Mesothelial cell of epicardium (in vitro differentiated cells): ENCODE measurements at regions not wholly inside any gene's neighbourhood (a gene's known extent, or its start where the extent isn't known, plus 50 kb on each side); places are given as distances from the start of the nearest gene placed in this dataset.

ENCODE experiments used
- DNase-seq, 2 experiments: peaks; one replicate each; pipeline ENCODE4 v3.0.0; 2021; ENCODE audit warnings: low spot score in 2 of 2; ENCODE audit not compliant: unreplicated experiment in 2 of 2
- H3K27ac Mint-ChIP-seq: 2 replicates; pipeline ENCODE4 v1.8.0; 2021; ENCODE audit warnings: mixed read lengths
- H3K27me3 Mint-ChIP-seq: 2 replicates; pipeline ENCODE4 v1.8.0; 2021; ENCODE audit warnings: low read depth, mixed read lengths
- H3K36me3 Mint-ChIP-seq: 2 replicates; pipeline ENCODE4 v1.8.0; 2021; ENCODE audit warnings: mixed read lengths
- H3K4me1 Mint-ChIP-seq: 2 replicates; pipeline ENCODE4 v1.8.0; 2021; ENCODE audit warnings: mixed read lengths
- H3K4me3 Mint-ChIP-seq: 2 replicates; pipeline ENCODE4 v1.8.0; 2021; ENCODE audit warnings: mild to moderate bottlenecking, moderate library complexity, mixed read lengths
- H3K9me3 Mint-ChIP-seq: 2 replicates; pipeline ENCODE4 v1.8.0; 2021; ENCODE audit warnings: mixed read lengths
- CTCF ChIP-seq: fragments of 200-600 bp; sonication (generic); IDR thresholded peaks from one replicate; pipeline ENCODE4 v1.5.0; 2021; ENCODE audit warnings: antibody characterized with exemption; ENCODE audit not compliant: unreplicated experiment

DNA sequence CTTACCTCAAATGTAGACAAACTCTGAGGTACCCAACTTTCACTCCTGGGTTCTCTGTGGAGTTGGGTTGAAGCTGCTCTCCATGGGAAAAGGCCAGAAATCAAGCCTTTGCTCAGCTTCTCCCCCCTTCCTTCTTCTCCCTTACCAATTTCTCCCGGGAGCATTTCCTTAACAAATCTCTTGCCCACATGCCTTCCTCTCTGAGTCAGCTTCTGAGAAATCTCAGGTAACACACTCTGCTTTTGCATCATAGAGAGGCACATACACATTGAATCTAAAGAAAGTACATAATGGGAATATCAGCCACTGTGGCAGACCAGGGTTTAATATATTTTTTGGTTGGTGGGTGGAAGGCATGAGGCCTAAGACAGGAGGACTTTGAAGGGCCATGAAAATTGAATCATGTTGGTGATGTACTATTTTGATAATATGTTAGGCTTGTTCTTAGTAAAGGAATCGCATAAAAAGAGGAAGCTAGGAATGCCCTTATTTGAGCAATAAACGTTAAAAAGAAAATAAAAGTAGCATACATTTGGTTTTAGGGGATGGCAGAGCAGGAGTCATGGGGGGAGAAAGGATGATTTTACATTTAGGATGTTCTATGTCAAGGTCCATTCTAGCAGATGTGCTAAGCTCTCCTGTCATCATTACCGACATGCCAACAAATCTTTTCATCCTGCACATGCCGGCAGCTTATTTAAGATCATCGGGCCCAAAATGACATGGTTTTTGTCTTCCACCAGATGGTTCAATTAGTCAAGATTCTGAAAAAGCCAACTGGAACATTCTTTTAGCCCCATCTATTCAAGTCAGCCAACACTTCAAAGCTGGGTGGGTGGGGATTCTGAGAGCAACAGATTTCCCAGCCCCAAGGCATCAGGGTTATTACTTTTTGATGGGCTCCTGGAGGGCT is 199.5 kb upstream of the CLINT1 start:
- TF ChIP-seq CTCF = no peak
- peaks cover 1% of the 10 kb centered on the region for H3K36me3 Mint-ChIP-seq
- H3K9me3 Mint-ChIP-seq = peaks cover 8% of the 10 kb centered on the region
- peaks cover 62% of the 10 kb centered on the region for H3K4me1 Mint-ChIP-seq
- no peaks in the 10 kb centered on the region for H3K27me3 Mint-ChIP-seq
- no peak for DNase-seq
- no peak overlapping the region for H3K4me3 Mint-ChIP-seq
- H3K27ac Mint-ChIP-seq = no peak overlapping the region

DNA sequence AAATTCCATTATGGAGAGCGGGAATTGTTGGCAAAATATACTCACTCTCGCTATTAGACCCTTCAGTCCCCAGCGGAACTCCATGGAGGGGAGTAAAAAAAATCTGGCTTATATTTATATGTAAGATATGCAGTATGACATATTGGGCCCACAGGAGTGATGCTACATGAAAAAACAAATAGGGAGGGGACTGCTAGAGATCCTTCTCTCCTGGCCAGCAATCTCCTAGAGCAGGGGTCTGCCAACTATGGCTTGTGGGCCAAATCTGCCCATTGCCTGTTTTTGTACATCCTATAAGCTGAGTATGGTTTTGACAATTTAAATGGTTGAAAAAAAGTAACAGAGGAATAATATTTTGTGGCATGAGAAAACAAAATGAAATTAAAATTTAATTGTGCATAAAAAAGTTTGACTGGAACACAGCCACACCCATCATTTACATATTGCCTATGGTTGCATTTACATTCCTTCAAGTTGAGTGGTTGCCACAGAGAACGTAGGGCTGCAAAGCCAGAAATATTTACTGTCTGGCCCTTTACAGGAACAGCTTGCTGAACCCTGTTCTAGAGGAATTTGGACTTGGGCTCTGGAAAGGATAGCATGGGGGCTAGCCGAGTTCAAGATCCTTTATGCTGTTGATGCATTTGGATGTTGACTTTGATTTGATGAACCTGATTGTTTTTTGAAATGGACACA is 197.3 kb upstream of the CLINT1 start:
- H3K36me3 Mint-ChIP-seq = no peaks in the 10 kb centered on the region
- no peak overlapping the region for H3K4me3 Mint-ChIP-seq
- DNase-seq = no peak
- no peaks in the 10 kb centered on the region for H3K9me3 Mint-ChIP-seq
- H3K27ac Mint-ChIP-seq = no peak overlapping the region
- H3K4me1 Mint-ChIP-seq = peaks cover 59% of the 10 kb centered on the region
- TF ChIP-seq CTCF = no peak
- no peaks in the 10 kb centered on the region for H3K27me3 Mint-ChIP-seq

DNA sequence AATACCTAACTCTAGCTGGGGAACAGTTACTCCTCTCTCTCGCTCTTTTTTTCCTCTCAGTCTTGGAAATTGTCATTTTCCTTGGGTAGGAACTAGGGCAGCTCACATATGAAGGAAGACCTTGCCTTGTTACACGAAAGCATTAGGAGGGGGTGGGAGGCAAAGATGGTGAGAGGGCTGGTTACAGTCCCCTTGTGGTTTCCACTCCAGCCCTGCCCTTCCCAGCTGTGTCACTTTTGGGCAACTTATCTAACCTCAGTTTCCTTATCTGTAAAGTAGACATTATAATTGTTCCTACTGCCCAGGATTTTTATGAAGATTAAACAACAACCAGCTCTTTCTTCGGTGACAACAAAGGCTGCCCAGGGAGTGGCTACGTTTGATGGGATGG is 196.2 kb upstream of the CLINT1 start:
- Mint-ChIP-seq H3K27ac (peak overlapping the region; percentile 85), H3K9me3 (no peaks in the 10 kb centered on the region), H3K4me3 (no peak overlapping the region), H3K36me3 (no peaks in the 10 kb centered on the region), H3K27me3 (no peaks in the 10 kb centered on the region), H3K4me1 (peaks cover 63% of the 10 kb centered on the region)
- no peak for TF ChIP-seq CTCF
- DNase-seq = no peak

GRCh38 chr5:158054223-158055110 is 195.5 kb upstream of the CLINT1 start:
- TF ChIP-seq CTCF = no peak
- no peaks in the 10 kb centered on the region for H3K36me3 Mint-ChIP-seq
- peaks cover 66% of the 10 kb centered on the region for H3K4me1 Mint-ChIP-seq
- H3K27me3 Mint-ChIP-seq = no peaks in the 10 kb centered on the region
- DNase-seq = no peak
- no peaks in the 10 kb centered on the region for H3K9me3 Mint-ChIP-seq
- no peak overlapping the region for H3K4me3 Mint-ChIP-seq
- peak overlapping the region; percentile 85 for H3K27ac Mint-ChIP-seq

- Mint-ChIP-seq H3K36me3 (no peaks in the 10 kb centered on the region), H3K27ac (no peak overlapping the region), H3K4me1 (peaks cover 49% of the 10 kb centered on the region), H3K27me3 (no peaks in the 10 kb centered on the region), H3K9me3 (no peaks in the 10 kb centered on the region), H3K4me3 (no peak overlapping the region)
- TF ChIP-seq CTCF = no peak
- DNase-seq = no peak
Measured at GRCh38 chr5:158051036-158051435, 192.1 kb upstream of the CLINT1 start.
